ENCODE measurements at regions not wholly inside any gene's neighbourhood (a gene's known extent, or its start where the extent isn't known, plus 50 kb on each side); places are given as distances from the start of the nearest gene placed in this dataset.
"Not testable (repeated sequence)": the region's sequence is repeated elsewhere in the genome, so short reads cannot be mapped to it uniquely, and the experiment has no call there.

GRCh38 chr18:15001038-15001794, 253.2 kb downstream of the ANKRD30B start:
- H3K36me3 ChIP-seq; intact Hi-C loops (cut with DNase I); H3K4me3 ChIP-seq; H3K4me1 ChIP-seq; H3K27me3 ChIP-seq; ATAC-seq; H3K27ac ChIP-seq; DNase-seq: not testable (repeated sequence)
- H3K9me3 ChIP-seq = peaks cover 0 to 48% of the 10 kb centered on the region in 2 donors

- H3K9me3 ChIP-seq = peaks cover 0 to 48% of the 10 kb centered on the region in 2 donors
- H3K4me3 ChIP-seq; H3K27me3 ChIP-seq; intact Hi-C loops (cut with DNase I); H3K27ac ChIP-seq; H3K4me1 ChIP-seq; H3K36me3 ChIP-seq; ATAC-seq; DNase-seq: not testable (repeated sequence)
Observed at GRCh38 chr18:15001795-15002107, 253.8 kb downstream of the ANKRD30B start.

- DNase-seq = peak in 1 of 4 donors; percentile 62
- H3K9me3 ChIP-seq = peaks cover 0 to 41% of the 10 kb centered on the region in 2 donors
- ATAC-seq; H3K36me3 ChIP-seq; H3K27me3 ChIP-seq; intact Hi-C loops (cut with DNase I); H3K4me1 ChIP-seq; H3K4me3 ChIP-seq; H3K27ac ChIP-seq: not testable (repeated sequence)
Observed at GRCh38 chr18:15002765-15003164, 254.8 kb downstream of the ANKRD30B start.

GRCh38 chr18:15003231-15003630, 255.3 kb downstream of the ANKRD30B start:
- H3K36me3 ChIP-seq; ATAC-seq; H3K4me3 ChIP-seq; intact Hi-C loops (cut with DNase I); H3K27ac ChIP-seq; H3K27me3 ChIP-seq; H3K4me1 ChIP-seq: not testable (repeated sequence)
- peaks cover 0 to 38% of the 10 kb centered on the region in 2 donors for H3K9me3 ChIP-seq
- DNase-seq = peak in 1 of 4 donors; percentile 28

- intact Hi-C loops (cut with DNase I); DNase-seq; ATAC-seq: not testable (repeated sequence)
Observed at GRCh38 chr18:15003636-15004269, 255.8 kb downstream of the ANKRD30B start.

GRCh38 chr18:15004270-15004973, 256.4 kb downstream of the ANKRD30B start:
- H3K4me1 ChIP-seq; H3K27ac ChIP-seq; H3K36me3 ChIP-seq; DNase-seq; ATAC-seq; intact Hi-C loops (cut with DNase I); H3K27me3 ChIP-seq; H3K4me3 ChIP-seq: not testable (repeated sequence)
- peaks cover 0 to 27% of the 10 kb centered on the region in 2 donors for H3K9me3 ChIP-seq

More at GRCh38 chr18:15003636-15004269, 255.8 kb downstream of the ANKRD30B start:
- not testable (repeated sequence) for H3K27ac ChIP-seq, H3K36me3 ChIP-seq, H3K4me3 ChIP-seq, H3K27me3 ChIP-seq, H3K4me1 ChIP-seq
- H3K9me3 ChIP-seq = peaks cover 0 to 33% of the 10 kb centered on the region in 2 donors

- no peaks in the 10 kb centered on the region for H3K36me3 ChIP-seq
- intact Hi-C loops (cut with DNase I) = no loop called here
- DNase-seq (no peak), ATAC-seq (no peak)
- no peaks in the 10 kb centered on the region for H3K4me1 ChIP-seq
- peaks cover 0 to 21% of the 10 kb centered on the region in 2 donors for H3K9me3 ChIP-seq
- H3K27me3 ChIP-seq = no peaks in the 10 kb centered on the region
- no peak overlapping the region for H3K4me3 ChIP-seq
- H3K27ac ChIP-seq = no peak overlapping the region
- TF ChIP-seq CTCF (IDR thresholded peaks at IDR 0.05) = no peak
Observed at GRCh38 chr18:15005313-15006130, 257.6 kb downstream of the ANKRD30B start.

GRCh38 chr18:15006616-15007015, 258.6 kb downstream of the ANKRD30B start:
- peaks cover 0 to 13% of the 10 kb centered on the region in 2 donors for H3K9me3 ChIP-seq
- DNase-seq; H3K27ac ChIP-seq; H3K4me3 ChIP-seq; H3K4me1 ChIP-seq; ATAC-seq; H3K36me3 ChIP-seq; H3K27me3 ChIP-seq; intact Hi-C loops (cut with DNase I): not testable (repeated sequence)

GRCh38 chr18:15026041-15026440, 278.1 kb downstream of the ANKRD30B start:
- ATAC-seq; H3K27ac ChIP-seq; H3K36me3 ChIP-seq; H3K4me1 ChIP-seq; intact Hi-C loops (cut with DNase I); H3K27me3 ChIP-seq; H3K9me3 ChIP-seq; H3K4me3 ChIP-seq; DNase-seq: not testable (repeated sequence)

- H3K4me1 ChIP-seq; H3K9me3 ChIP-seq; H3K4me3 ChIP-seq; H3K36me3 ChIP-seq; intact Hi-C loops (cut with DNase I); H3K27me3 ChIP-seq; DNase-seq; H3K27ac ChIP-seq: not testable (repeated sequence)
- ATAC-seq = peak; percentile 19
Observed at GRCh38 chr18:15028037-15028436, 280.1 kb downstream of the ANKRD30B start.

- H3K4me3 ChIP-seq; H3K9me3 ChIP-seq; H3K4me1 ChIP-seq; intact Hi-C loops (cut with DNase I); H3K27ac ChIP-seq; ATAC-seq; DNase-seq; H3K27me3 ChIP-seq; H3K36me3 ChIP-seq: not testable (repeated sequence)
Observed at GRCh38 chr18:15060279-15060880, 312.4 kb downstream of the ANKRD30B start.
